MCF 10A (cell line): ENCODE measurements at regions not wholly inside any gene's neighbourhood (a gene's known extent, or its start where the extent isn't known, plus 50 kb on each side); places are given as distances from the start of the nearest gene placed in this dataset.

Source experiments
- BruUV-seq: library from RNA; stranded (reverse); fragments of 400-500 nt; replicated peaks from 2 replicates; lab custom pipeline; 2021; lab: Mats Ljungman, UMichigan
- CTCF ChIA-PET: fragments of 300-600 bp; sonication (Branson Sonifier 250); formaldehyde crosslinking; extraction: SDS; loops from one replicate; lab custom pipeline; 2021; ENCODE audit warnings: antibody characterized with exemption, inconsistent platforms; lab: Yijun Ruan, JAX
- POLR2A ChIA-PET: fragments of 300-600, 350-650 bp; sonication (Branson Sonifier 250); formaldehyde crosslinking; extraction: SDS; loops from one replicate; lab custom pipeline; 2020; ENCODE audit warnings: antibody characterized with exemption, inconsistent platforms; lab: Yijun Ruan, JAX
- DNase-seq: peaks from one replicate; pipeline ENCODE4 v3.0.0-alpha.2; 2018; ENCODE audit not compliant: unreplicated experiment
- H3K27ac Mint-ChIP-seq: one replicate; pipeline ENCODE4 v1.8.0; 2022; ENCODE audit warnings: mild to moderate bottlenecking, low read depth, mixed read lengths; ENCODE audit not compliant: unreplicated experiment
- H3K27me3 Mint-ChIP-seq: one replicate; pipeline ENCODE4 v1.8.0; 2022; ENCODE audit warnings: mixed read lengths; ENCODE audit not compliant: insufficient read depth, unreplicated experiment
- H3K36me3 Mint-ChIP-seq: one replicate; pipeline ENCODE4 v1.8.0; 2022; ENCODE audit warnings: mild to moderate bottlenecking, moderate library complexity, mixed read lengths; ENCODE audit not compliant: insufficient read depth, unreplicated experiment
- H3K4me1 Mint-ChIP-seq: one replicate; pipeline ENCODE4 v1.8.0; 2022; ENCODE audit warnings: mixed read lengths; ENCODE audit not compliant: insufficient read depth, unreplicated experiment
- H3K4me3 Mint-ChIP-seq: one replicate; pipeline ENCODE4 v1.8.0; 2022; ENCODE audit warnings: mild to moderate bottlenecking, moderate library complexity, mixed read lengths; ENCODE audit not compliant: unreplicated experiment
- H3K9me3 Mint-ChIP-seq: one replicate; pipeline ENCODE4 v1.8.0; 2022; ENCODE audit warnings: mixed read lengths; ENCODE audit not compliant: unreplicated experiment
- intact Hi-C: fragments of 100-400 bp; cut with micrococcal nuclease; formaldehyde crosslinking; loops from 2 replicates; pipeline ENCODE4 v1.14.1; 2022
- TF ChIP-seq, protein P1 (sequence below): fragments of 200-600 bp; IDR thresholded peaks from one replicate; pipeline ENCODE4 v1.8.0; 2022; ENCODE audit warnings: antibody characterized with exemption, mild to moderate bottlenecking; ENCODE audit not compliant: unreplicated experiment

DNA sequence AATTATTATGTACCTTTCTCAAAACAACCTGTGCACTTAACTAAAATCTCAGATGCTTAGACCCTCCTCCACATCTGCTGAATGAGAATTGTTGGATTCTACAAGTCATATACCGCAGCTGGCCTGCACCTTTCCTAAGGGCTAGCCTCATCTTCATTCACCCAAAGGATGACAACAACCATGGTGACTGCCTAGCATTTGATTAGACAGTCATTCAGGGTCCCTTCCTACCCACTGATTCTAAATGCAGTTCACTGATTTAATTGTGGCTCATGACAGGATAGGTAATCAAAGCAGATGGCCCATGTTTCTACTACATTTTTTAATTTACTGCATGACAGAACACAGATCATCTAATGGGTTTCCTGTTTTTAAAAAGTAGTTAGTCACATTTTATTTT, 551.9 kb upstream of the SLC10A2 start:
- BruUV-seq: no TSS peak
- Mint-ChIP-seq H3K36me3 (no peaks in the 10 kb centered on the region), H3K4me3 (no peak overlapping the region), H3K9me3 (no peaks in the 10 kb centered on the region), H3K27me3 (no peaks in the 10 kb centered on the region), H3K27ac (no peak overlapping the region), H3K4me1 (no peaks in the 10 kb centered on the region)
- TF ChIP-seq, protein P1, sequence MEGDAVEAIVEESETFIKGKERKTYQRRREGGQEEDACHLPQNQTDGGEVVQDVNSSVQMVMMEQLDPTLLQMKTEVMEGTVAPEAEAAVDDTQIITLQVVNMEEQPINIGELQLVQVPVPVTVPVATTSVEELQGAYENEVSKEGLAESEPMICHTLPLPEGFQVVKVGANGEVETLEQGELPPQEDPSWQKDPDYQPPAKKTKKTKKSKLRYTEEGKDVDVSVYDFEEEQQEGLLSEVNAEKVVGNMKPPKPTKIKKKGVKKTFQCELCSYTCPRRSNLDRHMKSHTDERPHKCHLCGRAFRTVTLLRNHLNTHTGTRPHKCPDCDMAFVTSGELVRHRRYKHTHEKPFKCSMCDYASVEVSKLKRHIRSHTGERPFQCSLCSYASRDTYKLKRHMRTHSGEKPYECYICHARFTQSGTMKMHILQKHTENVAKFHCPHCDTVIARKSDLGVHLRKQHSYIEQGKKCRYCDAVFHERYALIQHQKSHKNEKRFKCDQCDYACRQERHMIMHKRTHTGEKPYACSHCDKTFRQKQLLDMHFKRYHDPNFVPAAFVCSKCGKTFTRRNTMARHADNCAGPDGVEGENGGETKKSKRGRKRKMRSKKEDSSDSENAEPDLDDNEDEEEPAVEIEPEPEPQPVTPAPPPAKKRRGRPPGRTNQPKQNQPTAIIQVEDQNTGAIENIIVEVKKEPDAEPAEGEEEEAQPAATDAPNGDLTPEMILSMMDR: no peak
- DNase-seq: no peak
- intact Hi-C loops: no loop called here
- CTCF ChIA-PET: interaction anchor here (0.7 to 0.8 kb wide), 2 partner anchors 21 to 88 kb away, joined by 3 to 5 read pairs; no protein-coding TSS in a partner anchor
- POLR2A ChIA-PET: interaction anchor here (0.7 kb wide), 1 partner anchor 1487 kb away, joined by 4 read pairs; no protein-coding TSS in a partner anchor

DNA sequence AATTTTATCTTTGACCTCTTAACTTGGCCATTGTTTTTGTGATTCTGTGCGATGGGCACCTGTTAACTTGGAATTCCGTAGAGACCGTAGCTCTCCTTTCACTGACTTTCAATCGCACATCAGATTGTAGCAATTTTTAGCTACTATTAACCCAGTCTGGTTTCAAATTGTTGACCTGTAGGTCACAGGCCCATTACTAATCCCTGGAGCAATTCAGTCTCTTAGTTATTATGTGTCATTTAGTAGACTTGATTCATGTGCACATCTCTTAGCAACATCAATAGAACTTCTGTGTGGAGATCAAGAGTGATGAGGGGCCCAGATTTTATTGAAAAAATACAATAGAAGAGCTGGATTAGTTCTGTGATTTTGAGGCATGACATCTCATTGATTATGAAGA, 549.6 kb upstream of the SLC10A2 start:
- Mint-ChIP-seq H3K4me1 (no peaks in the 10 kb centered on the region), H3K4me3 (no peak overlapping the region), H3K27ac (no peak overlapping the region), H3K9me3 (no peaks in the 10 kb centered on the region), H3K27me3 (no peaks in the 10 kb centered on the region), H3K36me3 (no peaks in the 10 kb centered on the region)
- intact Hi-C loops: no loop called here
- DNase-seq: no peak
- BruUV-seq: no TSS peak
- ChIA-PET CTCF (no interaction called here), POLR2A (no interaction called here)
- TF ChIP-seq, protein P1: no peak

DNA sequence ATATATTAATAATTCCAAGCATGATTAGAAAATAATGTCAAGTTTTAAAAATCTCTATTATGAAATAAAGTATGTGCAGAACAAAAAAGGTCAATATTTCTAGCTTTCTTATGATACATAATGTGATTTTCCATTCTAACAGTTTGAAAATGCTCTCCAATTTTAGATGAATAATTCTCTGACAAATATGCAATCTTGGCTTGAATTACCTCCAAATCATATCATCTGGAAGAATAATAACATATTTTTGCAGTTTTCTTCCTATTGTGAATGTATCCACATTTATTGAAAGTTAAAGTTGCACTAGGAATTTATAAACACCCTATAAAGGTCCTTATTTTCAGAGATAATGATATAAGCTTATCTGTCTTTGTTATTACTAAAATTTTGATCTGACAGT, 548.5 kb upstream of the SLC10A2 start:
- Mint-ChIP-seq H3K27me3 (no peaks in the 10 kb centered on the region), H3K4me1 (no peaks in the 10 kb centered on the region), H3K36me3 (no peaks in the 10 kb centered on the region), H3K4me3 (no peak overlapping the region), H3K9me3 (no peaks in the 10 kb centered on the region), H3K27ac (no peak overlapping the region)
- BruUV-seq: no TSS peak
- POLR2A ChIA-PET: interaction anchor here (0.7 kb wide), 1 partner anchor 277 kb away, joined by 3 read pairs; no protein-coding TSS in a partner anchor
- CTCF ChIA-PET: no interaction called here
- DNase-seq: no peak
- TF ChIP-seq, protein P1: no peak
- intact Hi-C loops: no loop called here

GRCh38 chr13:103607995-103608394, 541.8 kb upstream of the SLC10A2 start:
- no peak overlapping the region for H3K4me3 Mint-ChIP-seq
- H3K9me3 Mint-ChIP-seq: peaks cover 5% of the 10 kb centered on the region
- ChIA-PET CTCF (no interaction called here), POLR2A (no interaction called here)
- intact Hi-C loops: no loop called here
- no peak overlapping the region for H3K27ac Mint-ChIP-seq
- no peaks in the 10 kb centered on the region for H3K36me3 Mint-ChIP-seq
- no peaks in the 10 kb centered on the region for H3K27me3 Mint-ChIP-seq
- TF ChIP-seq, protein P1: no peak
- BruUV-seq: no TSS peak
- no peaks in the 10 kb centered on the region for H3K4me1 Mint-ChIP-seq
- no peak for DNase-seq
